ENCODE measurements at regions not wholly inside any gene's neighbourhood (a gene's known extent, or its start where the extent isn't known, plus 50 kb on each side); places are given as distances from the start of the nearest gene placed in this dataset.

GRCh38 chr12:69115951-69116350 lies 123.4 kb upstream of the CPSF6 start:
- H3K4me3 ChIP-seq (ENCODE audit: low read depth, low read length), result no peak overlapping the region
- no peak for TF ChIP-seq CTCF (IDR thresholded peaks at IDR 0.05; ENCODE audit: borderline replicate concordance, insufficient read depth, low read depth, low read length)

GRCh38 chr12:69117566-69118266 lies 121.7 kb upstream of the CPSF6 start:
- H3K4me3 ChIP-seq (ENCODE audit: low read depth, low read length), result no peak overlapping the region
- no peak for TF ChIP-seq CTCF (IDR thresholded peaks at IDR 0.05; ENCODE audit: borderline replicate concordance, insufficient read depth, low read depth, low read length)

DNA sequence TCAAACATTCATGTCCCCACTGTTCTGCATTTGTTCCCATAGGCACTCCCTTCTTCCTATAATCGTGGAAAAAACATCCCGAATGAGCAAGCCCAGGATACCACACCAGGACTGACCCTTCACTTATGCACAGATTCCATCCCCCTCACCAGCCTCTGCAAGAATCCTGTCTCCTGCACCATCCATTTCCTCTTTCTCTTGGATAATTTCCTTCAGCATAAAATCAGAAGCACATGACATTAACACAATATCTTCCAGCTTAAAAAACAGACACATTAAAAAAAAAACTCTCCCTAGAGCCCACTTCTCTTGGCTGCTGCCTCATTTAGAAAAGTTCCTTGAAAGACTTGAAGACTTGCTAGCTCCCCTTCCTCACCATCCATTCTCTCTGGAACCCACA lies 120.9 kb upstream of the CPSF6 start:
- no peak for TF ChIP-seq CTCF (IDR thresholded peaks at IDR 0.05; ENCODE audit: borderline replicate concordance, insufficient read depth, low read depth, low read length)
- no peak overlapping the region for H3K4me3 ChIP-seq (ENCODE audit: low read depth, low read length)

DNA sequence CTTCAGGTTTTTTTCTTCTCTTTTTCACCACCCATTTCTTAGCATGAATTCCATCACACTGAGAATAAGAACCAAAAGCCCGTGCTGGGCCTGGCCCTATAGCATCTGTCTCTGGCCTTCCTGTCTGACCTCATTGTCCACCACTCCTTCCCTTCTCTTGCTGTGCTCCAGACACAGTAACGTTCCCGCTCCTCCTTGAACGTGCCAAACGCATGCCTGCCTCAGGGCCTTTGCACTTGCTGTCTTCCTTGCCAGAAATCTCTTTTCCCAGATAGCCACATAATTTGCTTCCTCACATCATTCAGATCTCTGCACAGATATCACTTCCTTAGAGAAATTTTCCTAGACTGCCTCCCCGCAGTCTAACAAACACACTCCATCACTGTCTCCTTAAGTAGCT lies 119.6 kb upstream of the CPSF6 start:
- TF ChIP-seq CTCF (IDR thresholded peaks at IDR 0.05; ENCODE audit: borderline replicate concordance, insufficient read depth, low read depth, low read length), result no peak
- H3K4me3 ChIP-seq (ENCODE audit: low read depth, low read length), result no peak overlapping the region

- H3K4me3 ChIP-seq (ENCODE audit: low read depth, low read length), result no peak overlapping the region
- TF ChIP-seq CTCF (IDR thresholded peaks at IDR 0.05; ENCODE audit: borderline replicate concordance, insufficient read depth, low read depth, low read length), result no peak
Measured at GRCh38 chr12:69120354-69120753, 119.0 kb upstream of the CPSF6 start.

- TF ChIP-seq CTCF (IDR thresholded peaks at IDR 0.05; ENCODE audit: borderline replicate concordance, insufficient read depth, low read depth, low read length), result no peak
Measured at GRCh38 chr12:69123311-69123710, 116.1 kb upstream of the CPSF6 start.

DNA sequence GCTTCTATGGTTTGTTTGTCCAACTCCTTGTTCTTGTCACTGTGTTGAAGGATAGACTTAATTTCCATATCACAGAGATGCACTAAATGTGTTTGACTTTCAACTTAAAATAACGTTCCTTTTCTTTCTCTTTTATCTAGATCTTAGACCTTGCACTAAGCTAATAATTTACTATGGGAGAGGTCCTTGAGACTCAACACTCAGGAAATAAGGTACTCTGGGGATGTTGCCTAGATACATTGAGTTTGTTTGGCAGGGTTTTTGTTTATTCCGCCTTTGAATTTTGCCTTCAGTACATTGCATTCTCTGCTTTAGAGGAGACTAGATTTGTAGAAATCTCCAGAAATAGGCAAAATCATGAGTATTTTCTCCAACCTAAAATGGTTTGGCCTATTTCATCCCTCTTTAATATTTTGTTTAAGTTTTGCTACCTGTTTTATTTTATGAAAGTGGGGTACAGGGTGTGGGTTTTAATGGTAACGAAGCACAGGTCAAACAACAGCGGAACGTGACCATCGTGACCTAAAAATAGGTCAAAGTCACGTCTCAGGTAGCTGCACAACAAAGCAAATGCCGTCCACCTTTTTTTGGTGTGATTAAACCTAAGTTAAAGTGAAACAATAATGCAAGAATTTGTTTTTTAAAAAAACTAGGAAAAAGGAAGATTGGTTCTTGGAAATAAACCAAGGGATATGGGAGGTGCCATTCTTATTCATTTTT lies 115.3 kb upstream of the CPSF6 start:
- H3K4me3 ChIP-seq (ENCODE audit: low read depth, low read length), result no peak overlapping the region
- no peak for TF ChIP-seq CTCF (IDR thresholded peaks at IDR 0.05; ENCODE audit: borderline replicate concordance, insufficient read depth, low read depth, low read length)

More at GRCh38 chr12:69123311-69123710, 116.1 kb upstream of the CPSF6 start:
- no peak overlapping the region for H3K4me3 ChIP-seq (ENCODE audit: low read depth, low read length)

Data from GM12875 (cell line).